Hematopoietic multipotent progenitor cell treated with erythropoietin and hydrocortisone succinate and interleukin-3 and kit ligand, for 6 days (in vitro differentiated cells): ENCODE measurements at regions not wholly inside any gene's neighbourhood (a gene's known extent, or its start where the extent isn't known, plus 50 kb on each side); places are given as distances from the start of the nearest gene placed in this dataset.
"Not testable (repeated sequence)": the region's sequence is repeated elsewhere in the genome, so short reads cannot be mapped to it uniquely, and the experiment has no call there.

Experiments used
- DNase-seq: peaks from one replicate; pipeline ENCODE4 v3.0.0-alpha.2; 2015

GRCh38 chr16:9661336-9662017, 520.8 kb downstream of the GRIN2A start:
- no peak for DNase-seq

- no peak for DNase-seq
These were observed 518.6 kb downstream of the GRIN2A start for GRCh38 chr16:9663588-9663987.

- DNase-seq: no peak
These were observed 516.4 kb downstream of the GRIN2A start for GRCh38 chr16:9665851-9666271.

- no peak for DNase-seq
These were observed 515.3 kb downstream of the GRIN2A start for GRCh38 chr16:9666834-9667480.

- no peak for DNase-seq
These were observed 512.2 kb downstream of the GRIN2A start for GRCh38 chr16:9670033-9670432.

- DNase-seq: not testable (repeated sequence)
These were observed 511.6 kb downstream of the GRIN2A start for GRCh38 chr16:9670616-9671015.

- DNase-seq: not testable (repeated sequence)
These were observed 505.5 kb downstream of the GRIN2A start for GRCh38 chr16:9676560-9677300.

- no peak for DNase-seq
These were observed 505.0 kb downstream of the GRIN2A start for GRCh38 chr16:9677301-9677653.

- no peak for DNase-seq
These were observed 502.9 kb downstream of the GRIN2A start for GRCh38 chr16:9679213-9679767.

- DNase-seq: no peak
These were observed 502.1 kb downstream of the GRIN2A start for GRCh38 chr16:9680019-9680655.

GRCh38 chr16:9680968-9681367, 501.3 kb downstream of the GRIN2A start:
- no peak for DNase-seq

GRCh38 chr16:9681508-9681907, 500.7 kb downstream of the GRIN2A start:
- no peak for DNase-seq

- DNase-seq: no peak
These were observed 499.9 kb downstream of the GRIN2A start for GRCh38 chr16:9682320-9682719.

GRCh38 chr16:9683677-9684076, 498.6 kb downstream of the GRIN2A start:
- no peak for DNase-seq

- DNase-seq: no peak
These were observed 494.4 kb downstream of the GRIN2A start for GRCh38 chr16:9687737-9688319.

GRCh38 chr16:9689597-9689996, 492.6 kb downstream of the GRIN2A start:
- DNase-seq: no peak

- DNase-seq: no peak
These were observed 487.1 kb downstream of the GRIN2A start for GRCh38 chr16:9695152-9695551.
